ENCODE measurements at regions not wholly inside any gene's neighbourhood (a gene's known extent, or its start where the extent isn't known, plus 50 kb on each side); places are given as distances from the start of the nearest gene placed in this dataset.

- peak; percentile 42 for DNase-seq (ENCODE audit: low read depth)
- TF ChIP-seq, protein P1, sequence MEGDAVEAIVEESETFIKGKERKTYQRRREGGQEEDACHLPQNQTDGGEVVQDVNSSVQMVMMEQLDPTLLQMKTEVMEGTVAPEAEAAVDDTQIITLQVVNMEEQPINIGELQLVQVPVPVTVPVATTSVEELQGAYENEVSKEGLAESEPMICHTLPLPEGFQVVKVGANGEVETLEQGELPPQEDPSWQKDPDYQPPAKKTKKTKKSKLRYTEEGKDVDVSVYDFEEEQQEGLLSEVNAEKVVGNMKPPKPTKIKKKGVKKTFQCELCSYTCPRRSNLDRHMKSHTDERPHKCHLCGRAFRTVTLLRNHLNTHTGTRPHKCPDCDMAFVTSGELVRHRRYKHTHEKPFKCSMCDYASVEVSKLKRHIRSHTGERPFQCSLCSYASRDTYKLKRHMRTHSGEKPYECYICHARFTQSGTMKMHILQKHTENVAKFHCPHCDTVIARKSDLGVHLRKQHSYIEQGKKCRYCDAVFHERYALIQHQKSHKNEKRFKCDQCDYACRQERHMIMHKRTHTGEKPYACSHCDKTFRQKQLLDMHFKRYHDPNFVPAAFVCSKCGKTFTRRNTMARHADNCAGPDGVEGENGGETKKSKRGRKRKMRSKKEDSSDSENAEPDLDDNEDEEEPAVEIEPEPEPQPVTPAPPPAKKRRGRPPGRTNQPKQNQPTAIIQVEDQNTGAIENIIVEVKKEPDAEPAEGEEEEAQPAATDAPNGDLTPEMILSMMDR (IDR thresholded peaks at IDR 0.05; ENCODE audit: insufficient read depth, low read depth, low read length, missing control alignments) = no peak
- no peak overlapping the region for H3K4me3 ChIP-seq (ENCODE audit: low read length)
Observed at GRCh38 chr11:69554849-69555248, 73.4 kb downstream of the LINC01488 start.

DNA sequence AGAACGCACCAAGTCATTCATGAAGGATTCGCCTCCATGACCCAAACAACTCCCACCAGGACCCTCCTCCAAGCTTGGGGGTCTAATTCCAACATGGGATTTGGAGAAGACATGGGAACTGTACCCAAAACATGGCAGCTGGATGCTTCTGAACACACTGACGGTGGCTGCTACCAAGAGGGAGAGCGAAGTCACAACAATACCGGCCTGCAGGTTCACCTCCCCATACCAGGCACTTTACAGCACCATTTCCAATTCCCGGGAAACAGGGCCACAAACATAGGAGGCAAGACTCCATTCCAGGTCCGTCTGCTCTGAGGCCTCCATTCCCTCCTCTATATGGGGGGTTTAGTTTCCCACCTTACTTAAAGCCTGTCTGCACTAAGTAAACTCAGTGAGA is 75.8 kb downstream of the LINC01488 start:
- TF ChIP-seq, protein P1 (IDR thresholded peaks at IDR 0.05; ENCODE audit: insufficient read depth, low read depth, low read length, missing control alignments) = no peak
- no peak overlapping the region for H3K4me3 ChIP-seq (ENCODE audit: low read length)
- no peak for DNase-seq (ENCODE audit: low read depth)

GRCh38 chr11:69558519-69558941 is 77.1 kb downstream of the LINC01488 start:
- H3K4me3 ChIP-seq (ENCODE audit: low read length) = no peak overlapping the region
- no peak for DNase-seq (ENCODE audit: low read depth)
- TF ChIP-seq, protein P1 (IDR thresholded peaks at IDR 0.05; ENCODE audit: insufficient read depth, low read depth, low read length, missing control alignments) = no peak

- TF ChIP-seq, protein P1 (IDR thresholded peaks at IDR 0.05; ENCODE audit: insufficient read depth, low read depth, low read length, missing control alignments) = no peak
- no peak for DNase-seq (ENCODE audit: low read depth)
Observed at GRCh38 chr11:69559181-69559580, 77.7 kb downstream of the LINC01488 start.

DNA sequence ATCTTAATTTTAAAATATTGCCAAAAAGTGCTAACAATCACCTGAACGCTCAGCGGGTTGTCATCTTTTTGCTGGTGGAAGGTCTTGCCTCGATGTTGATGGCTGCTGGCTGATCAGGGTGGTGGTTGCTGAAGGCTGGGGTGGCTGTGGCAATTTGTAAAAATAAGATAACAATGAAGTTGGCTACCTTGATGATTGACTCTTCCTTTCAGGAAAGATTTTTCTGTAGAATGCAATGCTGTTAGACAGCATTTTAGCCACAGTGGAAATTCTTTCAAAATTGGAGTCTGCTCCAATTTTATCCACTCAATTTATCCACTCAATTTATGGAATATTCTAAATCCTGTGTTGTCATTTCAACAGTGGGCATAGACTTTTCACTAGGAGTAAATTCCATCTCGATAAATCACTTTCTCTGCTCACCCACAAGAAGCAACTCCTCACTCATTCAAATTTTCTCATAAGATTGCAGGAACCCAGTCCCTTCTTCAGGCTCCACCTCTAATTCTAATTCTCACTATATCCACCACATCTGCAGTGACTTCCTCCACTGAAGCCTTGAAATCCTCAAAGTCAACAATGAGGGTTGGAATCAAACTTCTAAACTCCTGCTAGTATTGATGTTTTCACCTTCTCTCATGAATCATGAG is 78.8 kb downstream of the LINC01488 start:
- no peak for DNase-seq (ENCODE audit: low read depth)
- TF ChIP-seq, protein P1 (IDR thresholded peaks at IDR 0.05; ENCODE audit: insufficient read depth, low read depth, low read length, missing control alignments) = no peak

More at GRCh38 chr11:69559181-69559580, 77.7 kb downstream of the LINC01488 start:
- H3K4me3 ChIP-seq (ENCODE audit: low read length) = no peak overlapping the region

DNA sequence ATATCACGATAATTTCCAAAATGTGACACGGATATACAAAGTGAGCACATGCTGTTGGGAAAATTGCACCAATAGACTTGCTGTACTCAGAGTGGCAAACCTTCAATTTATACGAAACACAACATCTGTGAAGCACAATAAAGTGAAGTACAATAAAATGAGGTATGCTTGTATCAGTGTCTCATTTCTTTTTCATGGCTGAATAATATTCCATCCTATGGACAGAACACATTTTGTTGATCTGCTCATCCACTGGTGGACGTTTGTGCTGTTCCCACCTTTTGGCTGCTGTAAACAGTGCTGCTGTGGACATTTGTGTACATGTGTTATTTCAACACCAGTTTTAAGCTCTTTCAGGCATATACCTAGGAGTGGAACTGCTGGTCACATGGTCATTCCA is 78.7 kb upstream of the CCND1 start:
- no peak for DNase-seq (ENCODE audit: low read depth)
- TF ChIP-seq, protein P1 (IDR thresholded peaks at IDR 0.05; ENCODE audit: insufficient read depth, low read depth, low read length, missing control alignments) = no peak
- H3K4me3 ChIP-seq (ENCODE audit: low read length) = no peak overlapping the region

More for the DNA sequence above, 78.8 kb downstream of the LINC01488 start:
- no peak overlapping the region for H3K4me3 ChIP-seq (ENCODE audit: low read length)

- no peak overlapping the region for H3K4me3 ChIP-seq (ENCODE audit: low read length)
- no peak for DNase-seq (ENCODE audit: low read depth)
- TF ChIP-seq, protein P1 (IDR thresholded peaks at IDR 0.05; ENCODE audit: insufficient read depth, low read depth, low read length, missing control alignments) = no peak
Observed at GRCh38 chr11:69562816-69563215, 78.1 kb upstream of the CCND1 start.
